Activated CD4-positive, alpha-beta memory T cell treated with anti-CD3 and anti-CD28 coated beads, Interleukin-2, amount 10 ng/mL, durations not matched to agents 7 days and 5 days (primary cell): ENCODE measurements at regions not wholly inside any gene's neighbourhood (a gene's known extent, or its start where the extent isn't known, plus 50 kb on each side); places are given as distances from the start of the nearest gene placed in this dataset.

Source experiments
- CTCF ChIA-PET: fragments of 350-600 bp; sonication (Branson Sonifier 250); formaldehyde crosslinking; loops from one replicate; lab custom pipeline; 2021; ENCODE audit warnings: antibody characterized with exemption, inconsistent platforms; lab: Charles Lee
- POLR2A ChIA-PET: fragments of 350-600 bp; sonication (Branson Sonifier 250); formaldehyde crosslinking; loops from one replicate; lab custom pipeline; 2021; ENCODE audit warnings: antibody characterized with exemption; lab: Charles Lee
- DNase-seq: peaks from one replicate; pipeline ENCODE4 v3.0.0-alpha.2; 2020
- H3K27ac Mint-ChIP-seq: one replicate; pipeline ENCODE4 v1.8.0; 2021; ENCODE audit warnings: mild to moderate bottlenecking, mixed read lengths
- H3K27me3 Mint-ChIP-seq: one replicate; pipeline ENCODE4 v1.8.0; 2021; ENCODE audit warnings: mixed read lengths
- H3K36me3 Mint-ChIP-seq: one replicate; pipeline ENCODE4 v1.8.0; 2021; ENCODE audit warnings: low read depth, mixed read lengths
- H3K4me1 Mint-ChIP-seq: one replicate; pipeline ENCODE4 v1.8.0; 2021; ENCODE audit warnings: mixed read lengths
- H3K4me3 Mint-ChIP-seq: one replicate; pipeline ENCODE4 v1.8.0; 2021; ENCODE audit warnings: mild to moderate bottlenecking, mixed read lengths
- H3K9me3 Mint-ChIP-seq: one replicate; pipeline ENCODE4 v1.8.0; 2021; ENCODE audit warnings: mixed read lengths

DNA sequence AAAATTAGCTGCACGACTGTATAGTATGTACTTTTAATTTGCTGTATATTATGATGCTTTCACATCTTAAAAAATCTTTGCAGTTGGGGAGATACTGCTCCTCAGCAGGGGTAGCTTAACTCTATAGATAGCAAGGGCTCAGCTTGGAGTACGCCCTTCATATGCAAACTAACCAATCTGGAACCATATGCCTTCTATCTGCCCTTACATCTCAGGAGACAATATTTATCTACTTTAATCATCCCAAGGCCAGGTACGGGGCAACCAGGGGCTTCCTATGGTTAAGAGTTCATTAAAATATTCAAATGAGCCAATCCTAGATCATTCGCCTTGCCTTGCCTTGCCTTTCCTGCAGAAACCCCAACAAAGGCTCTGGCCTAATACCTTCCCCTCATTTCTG, 204.1 kb upstream of the ZBTB20 start:
- Mint-ChIP-seq H3K4me3 (no peak overlapping the region), H3K27me3 (peaks cover 1% of the 10 kb centered on the region), H3K9me3 (no peaks in the 10 kb centered on the region), H3K36me3 (no peaks in the 10 kb centered on the region), H3K27ac (no peak overlapping the region), H3K4me1 (no peaks in the 10 kb centered on the region)
- ChIA-PET CTCF (no interaction called here), POLR2A (no interaction called here)
- no peak for DNase-seq

DNA sequence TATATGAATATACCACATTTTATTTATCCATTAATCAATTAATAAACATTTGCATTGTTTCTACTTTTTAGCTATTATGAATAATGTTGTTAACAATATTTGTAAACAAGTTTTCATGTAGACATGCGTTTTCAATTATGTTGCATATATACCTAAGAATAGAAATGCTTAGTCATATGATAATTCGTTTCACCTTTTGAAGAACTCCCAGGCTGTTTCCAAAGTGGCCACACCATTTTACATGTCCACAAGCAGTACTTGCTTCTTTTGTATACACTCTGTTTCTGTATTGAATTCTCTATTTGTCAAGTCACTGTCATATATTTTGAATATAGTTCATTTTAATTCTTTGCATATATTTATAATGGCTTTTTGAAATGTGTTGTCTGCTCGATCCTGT, 206.9 kb upstream of the ZBTB20 start:
- no peak for DNase-seq
- H3K4me1 Mint-ChIP-seq, result no peaks in the 10 kb centered on the region
- POLR2A ChIA-PET, result no interaction called here
- no peak overlapping the region for H3K27ac Mint-ChIP-seq
- H3K9me3 Mint-ChIP-seq, result no peaks in the 10 kb centered on the region
- CTCF ChIA-PET, result no interaction called here
- H3K4me3 Mint-ChIP-seq, result no peak overlapping the region
- no peaks in the 10 kb centered on the region for H3K27me3 Mint-ChIP-seq
- H3K36me3 Mint-ChIP-seq, result no peaks in the 10 kb centered on the region

DNA sequence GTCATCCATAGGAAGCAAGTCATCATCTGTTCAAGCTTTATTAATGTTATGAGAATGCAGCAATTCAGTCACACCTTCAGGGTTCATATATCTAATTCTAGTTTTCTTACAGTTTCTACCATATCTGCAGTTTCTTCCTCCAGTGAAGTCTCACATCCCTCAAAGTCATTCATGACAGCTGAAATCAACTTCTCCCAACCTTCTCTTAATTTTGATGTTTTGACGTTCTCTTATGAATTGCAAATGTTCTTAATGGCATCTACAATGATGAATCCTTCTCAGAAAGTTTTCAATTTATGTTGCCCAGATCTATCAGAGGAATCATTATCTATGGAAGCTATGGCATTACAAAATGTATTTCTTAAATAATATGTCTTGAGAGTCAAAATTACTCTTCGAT, 210.4 kb upstream of the ZBTB20 start:
- Mint-ChIP-seq H3K27me3 (no peaks in the 10 kb centered on the region), H3K4me1 (peaks cover 6% of the 10 kb centered on the region), H3K4me3 (no peak overlapping the region), H3K27ac (no peak overlapping the region), H3K9me3 (no peaks in the 10 kb centered on the region), H3K36me3 (no peaks in the 10 kb centered on the region)
- DNase-seq, result no peak
- ChIA-PET POLR2A (no interaction called here), CTCF (no interaction called here)

DNA sequence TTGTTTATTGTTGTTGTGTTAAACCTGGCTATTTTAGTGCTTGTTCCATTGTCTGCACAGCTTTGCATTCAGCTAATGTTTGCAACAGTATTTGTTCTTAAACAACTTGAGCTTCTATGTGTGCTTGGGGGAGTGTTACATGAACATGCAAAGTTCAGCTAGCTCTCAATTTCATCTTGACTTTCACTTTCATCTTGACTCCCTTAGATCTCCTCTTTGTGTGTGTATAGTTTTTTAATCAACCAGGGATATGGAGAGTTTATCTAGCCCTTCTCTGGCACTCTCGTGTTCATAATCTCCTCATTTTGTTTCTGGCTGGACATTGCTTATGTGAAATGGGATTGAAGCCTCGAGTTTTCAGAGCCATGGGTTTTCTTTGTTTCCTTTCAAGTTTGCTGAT, 212.4 kb upstream of the ZBTB20 start:
- Mint-ChIP-seq H3K4me3 (no peak overlapping the region), H3K27ac (no peak overlapping the region), H3K27me3 (no peaks in the 10 kb centered on the region), H3K9me3 (no peaks in the 10 kb centered on the region), H3K36me3 (no peaks in the 10 kb centered on the region), H3K4me1 (peaks cover 6% of the 10 kb centered on the region)
- ChIA-PET POLR2A (no interaction called here), CTCF (no interaction called here)
- no peak for DNase-seq

DNA sequence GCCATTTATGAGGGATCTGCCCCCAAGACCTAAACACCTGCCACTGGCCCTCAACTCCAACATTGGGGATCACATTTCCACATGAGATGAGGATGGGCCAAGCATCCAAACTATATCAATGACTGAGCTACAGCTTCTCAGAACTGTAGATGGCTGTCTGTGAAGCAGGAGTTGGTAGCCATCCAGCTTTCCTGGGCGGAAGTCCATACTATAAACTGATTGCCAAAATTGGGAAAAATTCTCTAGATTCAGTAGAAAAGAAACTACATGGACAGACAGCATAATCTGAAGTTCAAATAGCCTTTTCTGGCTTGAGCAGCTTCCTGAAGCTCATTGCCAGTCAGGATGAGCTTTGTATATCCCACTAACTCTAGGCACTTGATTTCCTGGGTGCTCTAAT, 214.7 kb upstream of the ZBTB20 start:
- no peak for DNase-seq
- Mint-ChIP-seq H3K4me3 (no peak overlapping the region), H3K36me3 (no peaks in the 10 kb centered on the region), H3K27me3 (no peaks in the 10 kb centered on the region), H3K9me3 (no peaks in the 10 kb centered on the region), H3K4me1 (peaks cover 6% of the 10 kb centered on the region), H3K27ac (no peak overlapping the region)
- ChIA-PET POLR2A (no interaction called here), CTCF (no interaction called here)

DNA sequence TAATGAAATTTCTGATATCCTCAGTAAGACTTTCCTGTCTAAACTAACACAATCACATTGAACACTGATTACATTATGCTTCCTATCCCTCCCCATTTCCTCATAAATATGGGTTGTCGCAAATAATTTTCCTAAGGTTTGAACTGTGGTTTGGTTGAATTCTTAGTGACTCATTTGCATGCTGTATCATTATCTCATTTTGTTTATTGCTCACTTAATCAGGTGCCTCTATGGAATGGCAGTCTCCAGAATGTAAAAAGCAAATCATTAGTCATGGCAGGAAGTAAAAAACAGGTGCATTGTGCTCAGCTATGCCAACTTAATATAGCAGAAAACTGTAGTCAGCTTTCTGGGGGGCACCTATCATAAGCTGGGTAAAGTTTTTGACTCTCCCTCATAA, 216.0 kb upstream of the ZBTB20 start:
- DNase-seq, result no peak
- Mint-ChIP-seq H3K27me3 (no peaks in the 10 kb centered on the region), H3K9me3 (no peaks in the 10 kb centered on the region), H3K4me1 (peaks cover 6% of the 10 kb centered on the region), H3K27ac (no peak overlapping the region), H3K4me3 (no peak overlapping the region), H3K36me3 (no peaks in the 10 kb centered on the region)
- ChIA-PET CTCF (no interaction called here), POLR2A (no interaction called here)

DNA sequence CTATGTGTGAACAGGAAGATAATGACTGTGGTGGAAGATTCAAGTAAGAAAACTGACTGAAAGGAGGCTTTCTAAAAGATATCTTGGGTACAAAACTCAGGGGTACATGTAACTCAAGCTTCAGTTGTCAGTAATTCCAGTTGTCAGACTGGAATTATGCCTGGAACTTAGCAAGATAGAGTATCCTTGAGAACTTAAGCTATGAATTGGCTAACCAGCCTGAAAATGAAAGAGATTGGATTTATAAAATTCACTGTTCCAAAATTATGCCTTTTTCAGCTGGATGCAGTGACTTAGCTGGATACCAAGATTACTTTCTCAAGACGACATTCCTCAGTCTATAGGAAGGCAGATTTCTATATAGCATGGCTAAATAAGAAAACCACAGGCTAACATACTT, 221.9 kb upstream of the ZBTB20 start:
- POLR2A ChIA-PET, result no interaction called here
- Mint-ChIP-seq H3K4me3 (no peak overlapping the region), H3K27me3 (no peaks in the 10 kb centered on the region), H3K36me3 (no peaks in the 10 kb centered on the region), H3K4me1 (no peaks in the 10 kb centered on the region), H3K27ac (no peak overlapping the region), H3K9me3 (no peaks in the 10 kb centered on the region)
- CTCF ChIA-PET, result no interaction called here
- DNase-seq, result no peak

DNA sequence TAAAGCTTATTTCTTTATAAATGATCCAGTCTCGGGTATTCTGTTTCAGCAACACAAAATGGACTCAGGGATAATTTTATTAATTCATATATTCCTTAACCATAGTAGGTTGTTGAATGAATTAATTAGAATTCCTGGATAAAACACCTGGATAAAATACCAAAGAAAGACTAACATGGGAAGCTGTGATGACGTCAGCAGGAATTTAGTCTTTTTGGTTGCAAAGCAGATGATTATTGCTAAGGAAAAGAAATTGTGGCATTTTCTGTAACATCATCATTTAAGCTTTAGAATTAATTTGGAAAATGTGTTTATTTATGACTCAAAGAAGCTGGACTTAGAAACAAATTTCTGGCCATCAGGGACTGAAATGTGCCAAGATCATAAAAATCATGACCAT, 228.3 kb upstream of the ZBTB20 start:
- Mint-ChIP-seq H3K4me1 (no peaks in the 10 kb centered on the region), H3K36me3 (no peaks in the 10 kb centered on the region), H3K27ac (no peak overlapping the region), H3K4me3 (no peak overlapping the region), H3K27me3 (no peaks in the 10 kb centered on the region), H3K9me3 (no peaks in the 10 kb centered on the region)
- DNase-seq, result no peak
- POLR2A ChIA-PET, result no interaction called here
- CTCF ChIA-PET, result no interaction called here

DNA sequence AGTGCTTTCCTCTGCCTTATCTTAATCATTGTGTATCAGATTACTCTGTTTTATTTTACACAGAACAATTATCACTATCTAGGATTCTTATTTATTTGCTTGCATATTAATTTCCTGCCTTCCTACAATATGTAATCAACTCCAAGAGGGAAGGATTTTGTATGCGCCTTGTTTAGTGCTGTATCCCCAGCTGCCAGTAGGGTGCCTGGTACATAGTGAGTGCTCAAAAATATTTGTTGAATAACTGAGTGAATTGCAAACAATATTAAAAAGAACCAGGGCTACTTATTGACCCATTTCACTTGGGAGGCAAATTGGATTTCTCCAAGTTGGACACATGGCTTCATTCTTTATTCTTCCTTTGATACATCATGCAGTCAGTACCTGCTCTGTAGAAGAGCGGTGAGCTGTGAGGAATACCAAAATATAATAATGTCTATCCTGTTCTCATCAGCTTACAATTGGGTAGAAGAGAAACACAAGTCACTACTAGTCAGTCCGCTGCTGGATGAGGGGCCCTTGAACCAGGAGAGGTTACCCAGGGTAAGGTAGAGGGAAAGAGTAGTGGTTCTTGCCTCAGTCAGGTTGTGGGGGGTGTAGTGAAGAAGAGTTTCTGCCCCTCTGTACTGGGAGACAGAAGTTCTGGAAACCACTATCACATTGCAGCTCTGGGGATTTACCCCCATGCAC, 233.9 kb upstream of the ZBTB20 start:
- H3K4me3 Mint-ChIP-seq, result no peak overlapping the region

DNA sequence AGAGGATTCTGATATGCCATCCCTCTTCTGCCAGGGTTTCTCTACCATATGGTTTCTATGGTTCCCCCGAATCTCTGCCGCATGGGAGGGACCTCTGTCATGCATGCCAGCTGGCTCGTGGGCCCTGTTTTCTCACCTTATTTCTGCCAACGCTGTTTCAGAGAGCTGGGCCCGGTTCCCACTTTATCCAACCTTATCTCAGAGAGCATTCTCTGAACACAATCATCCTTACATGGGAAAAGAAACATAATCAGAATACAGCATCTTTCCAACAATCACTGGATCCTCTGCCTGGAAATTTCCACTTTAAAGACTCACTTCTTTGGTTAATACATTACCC, 234.5 kb upstream of the ZBTB20 start:
- CTCF ChIA-PET, result no interaction called here
- no peaks in the 10 kb centered on the region for H3K4me1 Mint-ChIP-seq
- no peaks in the 10 kb centered on the region for H3K9me3 Mint-ChIP-seq
- H3K27ac Mint-ChIP-seq, result no peak overlapping the region
- no peak for DNase-seq
- POLR2A ChIA-PET, result no interaction called here
- H3K36me3 Mint-ChIP-seq, result no peaks in the 10 kb centered on the region
- H3K4me3 Mint-ChIP-seq, result no peak overlapping the region
- H3K27me3 Mint-ChIP-seq, result no peaks in the 10 kb centered on the region

More for the DNA sequence above, 233.9 kb upstream of the ZBTB20 start:
- Mint-ChIP-seq H3K36me3 (no peaks in the 10 kb centered on the region), H3K27ac (no peak overlapping the region), H3K4me1 (no peaks in the 10 kb centered on the region), H3K27me3 (no peaks in the 10 kb centered on the region), H3K9me3 (no peaks in the 10 kb centered on the region)
- POLR2A ChIA-PET, result no interaction called here
- DNase-seq, result no peak
- CTCF ChIA-PET, result no interaction called here

DNA sequence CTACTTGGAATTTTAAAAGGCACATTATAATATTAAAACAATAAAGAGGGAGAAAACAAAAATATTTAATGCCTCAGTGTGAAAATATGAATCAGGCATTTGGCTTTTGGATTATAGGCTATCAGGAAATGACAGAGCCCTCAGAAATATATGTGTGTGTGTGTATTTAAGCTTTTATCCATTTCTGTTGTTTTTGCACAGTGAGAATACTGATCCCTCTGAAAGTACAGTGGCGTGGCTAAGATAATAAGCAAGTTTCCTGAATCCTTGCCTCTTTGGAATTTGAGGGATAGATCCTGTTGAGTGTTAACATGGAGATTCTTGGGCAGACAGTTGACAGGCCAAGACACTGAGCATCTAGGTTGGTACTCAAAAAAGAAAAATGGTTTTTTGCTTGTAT, 234.8 kb upstream of the ZBTB20 start:
- CTCF ChIA-PET, result no interaction called here
- H3K27me3 Mint-ChIP-seq, result no peaks in the 10 kb centered on the region
- no peak overlapping the region for H3K27ac Mint-ChIP-seq
- H3K4me3 Mint-ChIP-seq, result no peak overlapping the region
- POLR2A ChIA-PET, result no interaction called here
- no peak for DNase-seq
- H3K9me3 Mint-ChIP-seq, result no peaks in the 10 kb centered on the region
- H3K4me1 Mint-ChIP-seq, result no peaks in the 10 kb centered on the region
- no peaks in the 10 kb centered on the region for H3K36me3 Mint-ChIP-seq

DNA sequence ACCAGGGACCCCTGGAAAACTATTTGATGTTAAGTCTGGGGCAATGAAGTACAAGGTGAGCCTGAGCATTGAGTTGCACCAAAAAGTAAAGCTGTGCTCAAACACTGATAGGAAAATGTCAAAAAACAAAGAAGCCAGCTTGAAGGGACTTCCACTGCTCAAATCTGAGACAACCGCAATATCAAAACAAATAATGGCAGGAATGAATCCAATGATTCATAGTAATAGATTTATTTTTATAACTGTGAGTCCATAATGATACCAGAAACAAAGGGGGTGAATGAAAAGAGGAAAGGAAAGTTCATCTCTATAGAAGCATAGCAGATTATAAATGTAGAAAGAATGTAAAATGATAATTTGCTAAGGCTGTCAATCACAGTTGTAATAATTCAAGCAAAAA, 237.3 kb upstream of the ZBTB20 start:
- Mint-ChIP-seq H3K4me1 (no peaks in the 10 kb centered on the region), H3K9me3 (no peaks in the 10 kb centered on the region), H3K36me3 (no peaks in the 10 kb centered on the region), H3K27me3 (no peaks in the 10 kb centered on the region), H3K27ac (no peak overlapping the region), H3K4me3 (no peak overlapping the region)
- DNase-seq, result no peak
- ChIA-PET CTCF (no interaction called here), POLR2A (no interaction called here)

DNA sequence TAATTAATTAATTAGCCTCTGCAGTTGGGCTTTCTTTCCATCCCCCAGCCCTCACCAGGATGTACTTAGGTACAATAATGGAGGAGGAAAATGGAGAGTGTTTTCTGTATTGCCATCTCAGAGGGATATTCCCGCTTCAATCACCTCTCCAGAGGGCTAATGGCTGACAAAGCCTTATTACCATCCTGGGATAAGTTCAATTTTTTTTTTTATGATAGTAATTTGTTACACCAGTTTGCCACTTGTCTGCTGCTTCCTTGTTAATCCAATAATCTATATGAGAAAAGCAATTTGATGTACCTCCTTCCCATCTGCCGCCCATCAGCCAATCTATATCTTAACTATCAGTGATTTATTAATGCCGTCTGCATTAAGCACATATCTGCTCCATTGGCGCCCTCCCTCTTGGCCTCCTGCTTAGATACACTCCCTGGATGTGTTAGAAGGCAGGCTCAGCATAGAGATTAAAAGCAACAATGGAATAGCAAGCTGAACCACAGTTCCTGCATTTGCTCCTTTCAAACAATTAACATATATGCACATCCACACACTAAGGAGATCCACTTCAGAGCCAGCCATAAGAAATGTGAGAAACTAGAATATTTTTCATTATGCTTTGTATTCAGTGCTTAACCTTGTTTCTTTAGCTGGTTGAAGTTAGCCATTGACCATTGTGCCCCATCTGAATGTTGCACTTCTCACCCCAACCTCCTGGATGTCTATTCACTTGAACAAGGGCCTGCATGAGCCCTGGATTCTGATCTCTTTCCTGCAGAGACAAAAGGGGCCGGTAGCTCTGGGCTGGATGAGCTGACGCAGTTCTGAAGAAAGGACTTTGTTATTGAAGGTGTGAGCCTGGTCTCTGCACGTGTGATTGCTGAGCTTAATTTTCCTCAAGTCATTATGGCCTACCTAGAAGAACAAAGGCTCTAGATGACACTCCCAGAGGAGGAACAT, 237.3 kb upstream of the GAP43 start:
- DNase-seq, result no peak
- no peaks in the 10 kb centered on the region for H3K4me1 Mint-ChIP-seq
- no peaks in the 10 kb centered on the region for H3K27me3 Mint-ChIP-seq
- no peak overlapping the region for H3K4me3 Mint-ChIP-seq
- CTCF ChIA-PET, result no interaction called here
- H3K36me3 Mint-ChIP-seq, result no peaks in the 10 kb centered on the region
- no peak overlapping the region for H3K27ac Mint-ChIP-seq
- POLR2A ChIA-PET, result no interaction called here
- H3K9me3 Mint-ChIP-seq, result no peaks in the 10 kb centered on the region

DNA sequence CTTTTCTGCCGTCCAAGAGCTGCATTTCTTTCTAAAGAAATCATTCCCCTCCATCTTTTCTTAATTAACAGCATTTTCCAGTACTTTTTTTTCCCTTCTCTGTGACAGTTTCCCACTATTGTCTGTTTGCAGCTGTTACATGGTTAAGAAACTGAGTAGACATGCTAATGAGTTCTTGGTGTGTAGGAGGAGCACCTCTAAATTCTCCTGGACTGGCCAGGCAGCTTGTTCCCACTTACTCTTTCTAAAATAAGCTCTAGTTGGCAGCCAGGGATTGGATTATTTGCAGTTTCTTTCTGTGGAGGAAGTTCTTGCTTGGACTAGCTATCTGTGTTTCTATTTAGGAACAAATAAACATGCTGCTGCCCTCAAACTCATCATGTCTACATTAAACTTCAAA, 235.1 kb upstream of the GAP43 start:
- no peak overlapping the region for H3K27ac Mint-ChIP-seq
- H3K36me3 Mint-ChIP-seq, result no peaks in the 10 kb centered on the region
- H3K27me3 Mint-ChIP-seq, result peaks cover 5% of the 10 kb centered on the region
- no peaks in the 10 kb centered on the region for H3K9me3 Mint-ChIP-seq
- CTCF ChIA-PET, result no interaction called here
- DNase-seq, result no peak
- no peak overlapping the region for H3K4me3 Mint-ChIP-seq
- no peaks in the 10 kb centered on the region for H3K4me1 Mint-ChIP-seq
- POLR2A ChIA-PET, result no interaction called here
